ENCODE measurements at regions not wholly inside any gene's neighbourhood (a gene's known extent, or its start where the extent isn't known, plus 50 kb on each side); places are given as distances from the start of the nearest gene placed in this dataset.

GRCh38 chr1:57843760-57844159 is 419.9 kb upstream of the DAB1 start (continued):
- TF ChIP-seq POLR2AphosphoS5 (IDR thresholded peaks at IDR 0.05; ENCODE audit: low read depth, low read length) (peak; percentile 76; the same call in 1 of the 2 replicates), RXRA (IDR thresholded peaks at IDR 0.05; ENCODE audit: borderline replicate concordance, low read depth) (peak; percentile 98), REST (IDR thresholded peaks at IDR 0.05; ENCODE audit: low read depth, low read length) (peak; percentile 46; the same call in 1 of the 2 replicates)

GRCh38 chr1:57839526-57839925 is 415.7 kb upstream of the DAB1 start:
- no peak overlapping the region; the same call in 1 of the 2 replicates for H3K4me2 ChIP-seq
- H3K27ac ChIP-seq (ENCODE audit: low read depth in 2 of 2, low read length in 1 of 2): peak overlapping the region; percentile 85 to 89
- no peaks in the 10 kb centered on the region for H3K79me2 ChIP-seq (ENCODE audit: insufficient read depth)
- H3K4me3 ChIP-seq (ENCODE audit: low read depth in 2 of 2, low read length in 1 of 2): no peak overlapping the region
- POLR2A ChIA-PET: interaction anchor here (0.7 kb wide), 1 partner anchor 137 kb away, joined by 3 read pairs; no protein-coding TSS in a partner anchor
- no peak for DNase-seq
- WGBS (ENCODE audit: low lambda C conversion rate): 57% methylated on average over 1 of the region's 1 CpG
- peaks cover 4 to 13% of the 10 kb centered on the region in 2 experiments for H3K4me1 ChIP-seq (ENCODE audit: control insufficient read depth in 1 of 2, insufficient read depth in 2 of 2, low read depth in 1 of 2, low read length in 1 of 2)
- no peaks in the 10 kb centered on the region for H4K20me1 ChIP-seq (ENCODE audit: insufficient read depth)
- CTCF ChIA-PET: no interaction called here
- no peaks in the 10 kb centered on the region for H3K9me3 ChIP-seq
- TF ChIP-seq TAF1 (IDR thresholded peaks at IDR 0.05; ENCODE audit: borderline replicate concordance, low read depth, low read length): no peak
- 0 out of 4 replicates have a peak, but pooled peaks of 1 of the 2 experiments have one; percentile 5 for TF ChIP-seq EP300 (IDR thresholded peaks at IDR 0.05; ENCODE audit: borderline replicate concordance in 1 of 2, low read depth in 1 of 2, low read length in 1 of 2)
- peak; percentile 46 for TF ChIP-seq GATA2 (CRISPR knock-in tag; IDR thresholded peaks at IDR 0.05)
- no peak for TF ChIP-seq USF2 (IDR thresholded peaks at IDR 0.05; ENCODE audit: borderline replicate concordance, low read depth, low read length)
- H3F3A ChIP-seq (replicated peaks; ENCODE audit: insufficient read depth): peaks cover 30% of the 10 kb centered on the region
- no peak overlapping the region for H3K9ac ChIP-seq
- no peaks in the 10 kb centered on the region for H3K36me3 ChIP-seq (replicated peaks in 1 of 2; ENCODE audit: control insufficient read depth in 1 of 2, insufficient read depth in 2 of 2, low read length in 1 of 2)
- H2AFZ ChIP-seq (ENCODE audit: low read depth): no peak overlapping the region
- no peaks in the 10 kb centered on the region for H3K27me3 ChIP-seq (ENCODE audit: insufficient read depth)
- no peaks in the 10 kb centered on the region; the same call in 1 of the 2 replicates for H3K9me2 ChIP-seq

- H3K9me3 ChIP-seq: no peaks in the 10 kb centered on the region
- no peak overlapping the region; the same call in 1 of the 2 replicates for H2AFZ ChIP-seq (ENCODE audit: low read depth)
- no peak overlapping the region; the same call in 1 of the 2 replicates for H3K4me2 ChIP-seq
- H3K9ac ChIP-seq: no peak overlapping the region; the same call in 1 of the 2 replicates
- 6% methylated on average over 1 of the region's 1 CpG for WGBS (ENCODE audit: low lambda C conversion rate)
- no peaks in the 10 kb centered on the region; the same call in 1 of the 2 replicates for H3K9me2 ChIP-seq
- H3K27me3 ChIP-seq (ENCODE audit: insufficient read depth): no peaks in the 10 kb centered on the region
- no peaks in the 10 kb centered on the region for H3K36me3 ChIP-seq (replicated peaks in 1 of 2; ENCODE audit: control insufficient read depth in 1 of 2, insufficient read depth in 2 of 2, low read length in 1 of 2)
- H3K27ac ChIP-seq (ENCODE audit: low read depth in 2 of 2, low read length in 1 of 2): peak overlapping the region; percentile 85 to 89
- no peaks in the 10 kb centered on the region for H3K79me2 ChIP-seq (ENCODE audit: insufficient read depth)
- DNase-seq: no peak
- CTCF ChIA-PET: no interaction called here
- H3K4me3 ChIP-seq (ENCODE audit: low read depth in 2 of 2, low read length in 1 of 2): no peak overlapping the region
- no peaks in the 10 kb centered on the region for H4K20me1 ChIP-seq (ENCODE audit: insufficient read depth)
- peaks cover 25% of the 10 kb centered on the region for H3F3A ChIP-seq (replicated peaks; ENCODE audit: insufficient read depth)
- POLR2A ChIA-PET: interaction anchor here (0.7 kb wide), 2 partner anchors 30 to 137 kb away, joined by 3 to 4 read pairs; no protein-coding TSS in a partner anchor
- H3K4me1 ChIP-seq (ENCODE audit: control insufficient read depth in 1 of 2, insufficient read depth in 2 of 2, low read depth in 1 of 2, low read length in 1 of 2): peaks cover 0 to 12% of the 10 kb centered on the region in 2 experiments
- peak; percentile 72 for TF ChIP-seq FOSL2 (IDR thresholded peaks at IDR 0.05; ENCODE audit: borderline replicate concordance, low read depth)
- TF ChIP-seq FOXM1 (IDR thresholded peaks at IDR 0.05; ENCODE audit: low read depth): peak; percentile 40
- TF ChIP-seq EZH2phosphoT487 (IDR thresholded peaks at IDR 0.05; ENCODE audit: borderline replicate concordance, low read depth): no peak
- TF ChIP-seq PBX3 (IDR thresholded peaks at IDR 0.05): peak; percentile 97
- no peak for TF ChIP-seq FOXJ3 (CRISPR knock-in tag; IDR thresholded peaks at IDR 0.05)
- no peak for TF ChIP-seq USF2 (IDR thresholded peaks at IDR 0.05; ENCODE audit: borderline replicate concordance, low read depth, low read length)
- peak; percentile 96 for TF ChIP-seq NFIC (IDR thresholded peaks at IDR 0.05; ENCODE audit: borderline replicate concordance)
- TF ChIP-seq JUND (IDR thresholded peaks at IDR 0.05): peak; percentile 88
- TF ChIP-seq IRF3 (IDR thresholded peaks at IDR 0.05; ENCODE audit: low read depth, low read length): no peak
- TF ChIP-seq TEAD4 (IDR thresholded peaks at IDR 0.05; ENCODE audit: borderline replicate concordance, insufficient read depth): peak; percentile 78; the same call in 1 of the 2 replicates
These were observed 415.2 kb upstream of the DAB1 start for GRCh38 chr1:57839067-57839466.

All from SK-N-SH (cell line).